HG03103 (cell line): ENCODE measurements at regions not wholly inside any gene's neighbourhood (a gene's known extent, or its start where the extent isn't known, plus 50 kb on each side); places are given as distances from the start of the nearest gene placed in this dataset.
"Not testable (repeated sequence)": the region's sequence is repeated elsewhere in the genome, so short reads cannot be mapped to it uniquely, and the experiment has no call there.

Experiments used
- ATAC-seq: cut with Tn5 transposase; IDR thresholded peaks from one replicate; pipeline ENCODE4 v1.9.1; 2021; ENCODE audit warnings: low read depth; ENCODE audit not compliant: unreplicated experiment

- not testable (repeated sequence) for ATAC-seq
Measured at GRCh38 chr9:2277133-2277532, 262.0 kb downstream of the SMARCA2 start.

DNA sequence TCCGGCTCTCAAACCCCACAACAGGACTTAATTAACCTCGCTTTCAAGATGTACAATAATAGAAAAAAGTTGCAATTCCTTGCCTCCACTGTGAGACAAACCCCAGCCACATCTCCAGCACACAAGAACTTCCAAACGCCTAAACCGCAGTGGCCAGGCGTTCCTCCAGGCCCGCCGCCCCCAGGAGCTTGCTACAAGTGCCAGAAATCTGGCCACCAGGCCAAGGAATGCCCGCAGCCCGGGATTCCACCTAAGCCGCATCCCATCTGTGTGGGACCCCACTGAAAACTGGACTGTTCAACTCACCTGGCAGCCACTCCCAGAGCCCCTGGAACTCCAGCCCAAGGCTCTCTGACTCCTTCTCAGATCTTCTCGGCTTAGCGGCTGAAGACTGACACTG lies 262.5 kb downstream of the SMARCA2 start:
- not testable (repeated sequence) for ATAC-seq

DNA sequence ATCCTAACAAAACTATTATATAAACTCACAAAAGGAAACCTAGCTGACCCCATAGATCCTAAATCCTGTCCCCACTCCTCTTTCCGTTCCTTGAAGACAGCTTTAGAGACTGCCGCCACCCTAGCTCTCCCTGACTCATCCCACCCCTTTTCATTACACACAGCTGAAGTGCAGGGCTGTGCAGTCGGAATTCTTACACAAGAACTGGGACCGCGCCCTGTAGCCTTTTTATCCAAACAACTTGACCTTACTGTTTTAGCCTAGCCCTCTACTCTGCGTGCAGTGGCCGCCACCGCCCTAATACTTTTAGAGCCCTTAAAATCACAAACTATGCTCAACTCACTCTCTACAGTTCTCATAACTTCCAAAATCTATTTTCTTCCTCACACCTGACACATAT lies 264.0 kb downstream of the SMARCA2 start:
- not testable (repeated sequence) for ATAC-seq

DNA sequence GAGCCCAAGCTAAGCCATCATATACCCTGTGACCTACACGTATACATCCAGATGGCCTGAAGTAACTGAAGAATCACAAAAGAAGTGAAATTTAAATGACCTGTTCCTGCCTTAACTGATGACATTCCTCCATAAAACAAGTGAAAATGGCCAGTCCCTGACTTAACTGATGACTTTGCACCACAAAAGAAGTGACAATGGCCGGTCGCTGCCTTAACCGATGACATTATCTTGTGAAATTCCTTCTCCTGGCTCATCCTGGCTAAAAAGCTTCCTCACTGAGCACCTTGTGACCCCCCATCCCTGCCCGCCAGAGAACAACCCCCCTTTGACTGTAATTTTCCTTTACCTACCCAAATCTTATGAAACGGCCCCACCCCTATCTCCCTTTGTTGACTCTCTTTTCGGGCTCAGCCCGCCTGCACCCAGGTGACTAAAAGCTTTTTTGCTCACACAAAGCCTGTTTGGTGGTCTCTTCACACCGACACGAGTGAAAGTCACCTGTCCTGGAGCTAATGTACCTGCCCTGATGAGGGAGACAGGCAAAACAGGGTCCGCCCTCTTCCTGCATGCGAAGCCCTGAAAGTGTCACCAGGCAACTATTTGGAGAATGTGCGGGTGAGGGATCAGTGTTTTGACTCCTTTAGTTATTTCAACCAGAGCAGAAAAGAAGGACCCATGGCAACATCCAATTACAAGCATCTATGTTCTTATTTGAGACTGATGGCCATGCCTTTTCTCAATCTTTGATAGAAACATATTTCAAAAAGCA lies 266.1 kb downstream of the SMARCA2 start:
- ATAC-seq, result no peak

GRCh38 chr9:2281803-2282185 lies 266.6 kb downstream of the SMARCA2 start:
- ATAC-seq, result no peak

GRCh38 chr9:2284770-2285169 lies 269.6 kb downstream of the SMARCA2 start:
- ATAC-seq, result no peak

DNA sequence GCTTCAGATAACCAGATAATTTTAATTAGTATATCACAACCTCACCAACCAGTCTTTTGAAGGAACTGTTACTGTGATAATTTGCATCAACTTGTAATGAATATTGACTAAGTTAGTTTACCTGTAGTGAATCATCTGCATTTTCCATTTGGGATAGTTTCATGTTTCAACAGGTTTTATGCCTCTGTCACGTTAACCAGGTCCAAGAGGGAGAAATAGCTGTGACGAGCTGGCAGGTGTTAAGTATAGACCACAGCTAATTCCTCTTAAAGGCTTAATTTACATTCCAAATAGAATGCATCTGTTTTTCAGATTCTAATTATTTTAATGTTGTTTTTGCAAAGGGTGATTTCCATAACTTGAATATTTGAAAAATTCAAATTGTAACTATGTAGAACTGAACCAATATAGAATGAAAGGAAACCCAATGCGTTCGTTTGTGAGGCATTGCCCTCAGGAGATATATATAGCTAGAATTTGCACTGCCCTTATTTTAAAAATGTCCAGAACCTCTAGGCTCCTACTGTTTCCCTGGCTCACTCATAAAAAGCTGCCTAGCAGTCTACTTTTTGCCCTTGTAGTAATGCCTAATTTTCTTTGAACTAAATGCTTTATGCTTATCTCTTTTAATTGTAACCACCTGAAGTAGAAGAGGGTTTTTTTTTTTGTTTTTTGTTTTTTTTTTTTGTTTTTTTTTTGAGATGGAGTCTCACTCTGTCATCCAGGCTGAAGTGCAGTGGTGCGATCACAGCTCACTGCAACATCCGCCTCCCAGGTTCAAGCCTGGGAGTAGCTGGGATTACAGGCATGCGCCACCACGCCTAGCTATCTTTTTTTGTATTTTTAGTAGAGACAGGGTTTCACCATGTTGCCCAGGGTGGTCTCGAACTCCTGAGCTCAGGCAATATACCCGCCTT lies 270.5 kb downstream of the SMARCA2 start:
- ATAC-seq, result no peak

- ATAC-seq, result no peak
Measured at GRCh38 chr9:2286333-2286705, 271.2 kb downstream of the SMARCA2 start.

GRCh38 chr9:2286825-2287455 lies 271.8 kb downstream of the SMARCA2 start:
- no peak for ATAC-seq

DNA sequence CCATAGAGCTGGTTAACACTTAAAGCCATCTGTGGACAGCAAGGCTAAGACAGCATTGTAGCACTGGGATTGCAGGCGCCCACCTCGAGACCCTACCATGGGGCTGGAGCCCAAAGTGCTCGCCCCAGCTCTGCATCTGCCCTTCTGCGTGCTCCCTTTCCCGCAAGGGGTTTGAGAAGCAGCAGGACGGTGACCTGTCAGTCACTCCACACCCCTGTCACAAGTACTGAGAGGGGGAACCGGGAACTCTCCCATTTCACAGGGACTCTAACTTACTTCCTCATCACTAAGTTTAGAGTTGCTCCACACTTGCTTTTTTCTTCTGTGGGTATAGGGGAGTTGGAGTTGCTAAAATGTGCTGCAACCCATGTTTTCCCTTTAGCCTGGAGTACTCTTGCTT lies 273.2 kb downstream of the SMARCA2 start:
- ATAC-seq, result no peak

GRCh38 chr9:2289263-2289662 lies 274.1 kb downstream of the SMARCA2 start:
- no peak for ATAC-seq

- no peak for ATAC-seq
Measured at GRCh38 chr9:2290382-2290781, 275.2 kb downstream of the SMARCA2 start.

- no peak for ATAC-seq
Measured at GRCh38 chr9:2291980-2292704, 277.0 kb downstream of the SMARCA2 start.

DNA sequence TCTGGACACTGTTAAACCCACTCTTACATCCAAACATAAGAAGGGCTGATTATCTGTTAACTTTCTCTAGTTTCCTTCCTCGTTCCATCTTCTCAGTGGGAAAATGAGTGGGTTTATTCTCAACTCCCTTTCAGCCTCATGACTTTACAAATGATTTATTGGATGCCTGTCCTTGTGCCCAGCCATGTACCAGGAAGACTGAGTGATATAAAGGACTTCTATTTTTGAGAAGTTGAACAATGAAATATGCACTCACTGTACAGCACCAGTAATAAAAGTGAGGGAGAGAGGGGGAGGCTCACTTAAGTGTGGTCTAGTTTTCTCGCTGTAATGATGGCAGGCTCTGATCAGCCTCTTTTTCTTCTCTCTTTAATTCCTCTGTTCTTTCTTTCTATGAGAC lies 277.6 kb downstream of the SMARCA2 start:
- ATAC-seq, result no peak

GRCh38 chr9:2297771-2298170 lies 282.6 kb downstream of the SMARCA2 start:
- ATAC-seq, result no peak

DNA sequence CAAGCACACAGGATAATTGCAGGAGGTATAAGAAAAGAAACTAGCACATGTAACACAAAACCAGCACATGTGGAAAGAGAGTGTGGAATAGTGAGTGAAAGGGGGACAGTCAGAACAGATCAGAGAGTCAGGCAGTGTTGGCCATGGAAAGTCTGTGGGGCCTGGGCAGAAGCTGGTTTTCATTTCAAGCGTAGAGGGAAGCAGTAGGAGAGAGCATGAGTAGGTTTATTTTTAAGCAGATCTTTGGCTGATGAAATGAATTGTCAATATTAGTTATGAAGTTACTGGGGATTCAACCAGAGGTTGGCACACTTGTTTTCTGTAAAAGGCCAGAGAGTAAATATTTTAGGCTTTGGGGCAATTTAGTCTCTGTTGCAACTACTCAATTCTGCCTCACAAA lies 283.1 kb downstream of the SMARCA2 start:
- no peak for ATAC-seq

GRCh38 chr9:2299156-2299842 lies 284.2 kb downstream of the SMARCA2 start:
- ATAC-seq, result no peak

GRCh38 chr9:2299843-2300205 lies 284.7 kb downstream of the SMARCA2 start:
- no peak for ATAC-seq

- no peak for ATAC-seq
Measured at GRCh38 chr9:2300325-2300724, 285.2 kb downstream of the SMARCA2 start.

GRCh38 chr9:2302606-2303005 lies 287.5 kb downstream of the SMARCA2 start:
- ATAC-seq, result no peak
